ENCODE measurements at regions not wholly inside any gene's neighbourhood (a gene's known extent, or its start where the extent isn't known, plus 50 kb on each side); places are given as distances from the start of the nearest gene placed in this dataset.

DNA sequence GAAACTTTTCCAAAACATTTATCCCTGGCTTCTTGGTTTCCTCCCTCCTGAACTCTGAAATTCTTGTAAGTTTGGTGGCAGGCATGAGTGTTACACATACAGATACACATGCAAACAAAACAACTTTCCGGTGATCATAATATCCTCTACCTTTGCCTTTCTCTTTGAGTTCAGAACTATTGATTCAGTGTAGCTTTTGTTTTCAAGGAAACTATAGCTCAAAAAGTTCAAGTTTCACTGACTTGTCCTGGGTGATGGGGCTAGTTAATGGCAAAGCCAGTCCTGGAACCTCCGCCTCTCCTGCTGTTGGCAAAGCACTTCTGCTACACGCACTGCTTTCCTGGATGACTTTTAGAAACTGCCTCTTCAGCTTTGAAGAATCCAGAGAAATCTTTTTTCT lies 177.3 kb upstream of the FAT1 start:
- TF ChIP-seq, protein P1, sequence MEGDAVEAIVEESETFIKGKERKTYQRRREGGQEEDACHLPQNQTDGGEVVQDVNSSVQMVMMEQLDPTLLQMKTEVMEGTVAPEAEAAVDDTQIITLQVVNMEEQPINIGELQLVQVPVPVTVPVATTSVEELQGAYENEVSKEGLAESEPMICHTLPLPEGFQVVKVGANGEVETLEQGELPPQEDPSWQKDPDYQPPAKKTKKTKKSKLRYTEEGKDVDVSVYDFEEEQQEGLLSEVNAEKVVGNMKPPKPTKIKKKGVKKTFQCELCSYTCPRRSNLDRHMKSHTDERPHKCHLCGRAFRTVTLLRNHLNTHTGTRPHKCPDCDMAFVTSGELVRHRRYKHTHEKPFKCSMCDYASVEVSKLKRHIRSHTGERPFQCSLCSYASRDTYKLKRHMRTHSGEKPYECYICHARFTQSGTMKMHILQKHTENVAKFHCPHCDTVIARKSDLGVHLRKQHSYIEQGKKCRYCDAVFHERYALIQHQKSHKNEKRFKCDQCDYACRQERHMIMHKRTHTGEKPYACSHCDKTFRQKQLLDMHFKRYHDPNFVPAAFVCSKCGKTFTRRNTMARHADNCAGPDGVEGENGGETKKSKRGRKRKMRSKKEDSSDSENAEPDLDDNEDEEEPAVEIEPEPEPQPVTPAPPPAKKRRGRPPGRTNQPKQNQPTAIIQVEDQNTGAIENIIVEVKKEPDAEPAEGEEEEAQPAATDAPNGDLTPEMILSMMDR (IDR thresholded peaks at IDR 0.05), result no peak
- TF ChIP-seq POLR2A (IDR thresholded peaks at IDR 0.05), result no peak
